CD4-positive, alpha-beta T cell treated with Interferon alpha-2 for 1 hour (primary cell): ENCODE measurements at regions not wholly inside any gene's neighbourhood (a gene's known extent, or its start where the extent isn't known, plus 50 kb on each side); places are given as distances from the start of the nearest gene placed in this dataset.
"Not testable (repeated sequence)": the region's sequence is repeated elsewhere in the genome, so short reads cannot be mapped to it uniquely, and the experiment has no call there.

Experiments used
- DNase-seq, 2 donors: peaks; one replicate each; pipeline ENCODE4 v3.0.0-alpha.2; 2020 to 2022

DNA sequence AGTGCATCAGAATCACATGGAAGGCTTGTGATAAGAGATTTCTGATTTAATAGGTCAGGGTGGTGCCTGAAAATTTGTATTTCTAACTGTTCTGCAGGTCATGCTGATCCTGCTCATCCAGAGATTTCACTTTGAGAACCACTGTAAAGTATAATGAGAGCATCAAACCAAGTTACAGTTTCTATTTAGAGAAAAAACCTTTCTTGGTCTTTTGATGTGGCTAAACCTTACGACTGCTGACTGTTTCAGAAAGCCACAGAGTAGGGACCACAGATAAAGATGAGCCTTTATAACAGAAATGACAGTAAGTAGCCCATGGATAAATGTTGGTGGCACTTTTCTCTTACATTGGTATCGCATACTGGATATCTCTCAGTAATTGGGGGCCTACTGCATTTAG lies 109.4 kb upstream of the FANCL start:
- no peak for DNase-seq

DNA sequence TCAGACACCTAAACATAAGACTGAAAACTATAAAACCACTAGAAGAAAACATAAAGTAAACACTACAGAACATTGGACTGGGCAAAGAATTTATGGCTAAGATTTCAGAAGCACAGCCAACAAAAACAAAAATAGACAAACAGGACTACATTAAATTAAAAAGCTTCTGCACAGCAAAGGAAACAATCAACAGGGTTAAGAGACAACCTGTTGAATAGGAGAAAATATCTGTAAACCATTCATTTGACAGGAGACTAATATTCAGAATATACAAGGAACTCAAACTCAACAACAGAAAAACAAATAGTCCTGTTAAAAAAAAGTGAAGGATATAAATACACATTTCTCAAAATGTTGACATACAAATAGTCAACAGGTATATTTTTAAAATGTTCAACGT lies 106.7 kb upstream of the FANCL start:
- no peak for DNase-seq

- DNase-seq = no peak
Measured at GRCh38 chr2:58341047-58341446, 99.9 kb upstream of the FANCL start.

GRCh38 chr2:58339548-58340243 lies 98.6 kb upstream of the FANCL start:
- no peak for DNase-seq

DNA sequence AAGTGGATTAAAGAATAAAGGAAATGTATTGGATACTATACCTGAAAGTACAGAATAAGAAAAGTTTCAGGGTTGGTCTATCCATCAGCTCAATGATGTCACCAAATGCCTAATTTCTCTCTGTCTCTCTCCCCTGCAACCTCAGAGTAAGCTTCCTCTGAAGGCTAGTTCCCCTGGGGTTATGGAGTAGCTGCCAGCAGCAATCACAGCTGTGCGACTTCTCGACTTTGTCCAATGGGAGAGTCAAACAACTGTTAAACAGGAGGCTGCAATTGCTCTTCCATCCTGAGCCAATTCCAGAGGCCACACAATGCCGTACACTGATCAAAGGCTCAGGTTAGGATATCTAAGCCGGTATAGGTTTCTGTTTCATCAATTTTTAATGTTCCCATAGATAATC lies 95.3 kb upstream of the FANCL start:
- no peak for DNase-seq

- DNase-seq = no peak
Measured at GRCh38 chr2:58334414-58334813, 93.3 kb upstream of the FANCL start.

- not testable (repeated sequence) for DNase-seq
Measured at GRCh38 chr2:58325296-58325895, 84.3 kb upstream of the FANCL start.

DNA sequence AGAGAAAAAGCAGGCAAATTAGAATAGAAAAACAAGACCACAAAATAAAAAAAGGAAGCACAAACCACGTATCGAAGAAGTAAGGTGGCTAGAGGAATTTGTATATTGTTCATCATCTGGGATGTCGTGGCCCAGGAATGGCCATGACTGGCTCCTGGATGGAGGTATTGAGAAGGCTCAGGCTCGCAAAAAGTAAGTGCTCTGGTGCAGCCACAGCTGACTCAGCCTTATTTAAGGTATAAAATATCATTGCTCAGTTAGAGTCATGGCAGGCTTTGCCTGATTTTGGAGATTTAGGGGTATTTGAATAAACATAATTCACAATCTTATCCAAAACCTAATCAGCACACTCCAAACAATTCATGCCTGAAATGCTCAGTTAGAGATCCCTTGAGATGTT lies 78.4 kb upstream of the FANCL start:
- no peak for DNase-seq

GRCh38 chr2:58318949-58319348 lies 77.8 kb upstream of the FANCL start:
- not testable (repeated sequence) for DNase-seq

DNA sequence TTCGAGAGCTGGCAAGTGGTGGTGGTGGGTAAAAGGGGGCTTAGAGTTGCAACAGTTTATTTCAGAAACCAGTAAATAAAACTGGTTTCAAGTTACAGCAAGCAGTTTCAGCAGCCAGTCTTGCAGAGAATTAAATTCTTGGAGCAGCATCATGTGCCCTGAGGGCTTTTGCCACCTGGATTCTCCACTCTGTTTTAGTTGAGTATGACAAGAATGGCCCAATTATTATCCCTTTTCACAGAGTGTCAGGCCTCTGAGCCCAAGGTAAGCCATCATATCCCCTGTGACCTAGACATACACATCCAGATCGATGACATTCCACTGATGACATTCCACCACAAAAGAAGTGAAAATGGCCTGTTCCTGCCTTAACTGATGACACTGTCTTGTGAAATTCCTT lies 72.8 kb upstream of the FANCL start:
- no peak for DNase-seq

DNA sequence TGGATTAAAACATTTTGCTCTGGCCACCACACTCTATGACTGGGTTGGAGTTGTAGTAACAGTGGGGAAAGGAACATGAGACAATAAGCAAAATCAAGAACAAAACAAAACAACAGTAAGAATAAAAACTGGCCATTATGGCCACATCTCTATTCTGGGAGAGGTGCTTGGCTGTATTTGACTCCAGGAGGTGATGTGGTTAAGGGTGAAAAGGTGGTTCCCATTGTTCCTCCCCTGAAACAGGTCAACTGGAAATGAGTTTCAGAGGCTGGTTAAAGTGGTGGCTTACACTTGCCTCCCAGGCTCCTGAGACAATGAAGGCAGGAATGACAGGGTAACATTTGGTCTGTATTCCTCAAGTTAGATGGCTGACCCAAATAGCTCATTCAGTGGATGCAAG lies 67.3 kb upstream of the FANCL start:
- no peak for DNase-seq

- DNase-seq = no peak
Measured at GRCh38 chr2:58304843-58305242, 63.7 kb upstream of the FANCL start.

DNA sequence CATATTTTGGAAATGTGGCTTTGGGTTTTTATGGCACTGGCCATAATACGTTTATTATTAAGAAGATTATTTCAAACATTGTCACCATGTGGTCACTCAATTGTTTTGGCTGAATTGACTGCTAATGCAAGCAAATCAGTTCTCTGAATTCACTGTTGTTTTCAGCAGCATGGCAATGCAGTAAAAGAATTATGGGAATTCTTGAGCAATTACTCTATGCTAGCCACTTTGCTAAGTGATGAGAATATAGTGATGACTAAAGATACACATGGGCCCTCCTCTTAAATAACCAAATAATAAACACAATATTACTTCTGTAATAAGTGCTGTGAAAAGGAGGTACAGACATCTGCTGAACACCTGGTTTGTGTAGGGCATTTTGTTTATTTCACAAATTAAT lies 58.0 kb upstream of the FANCL start:
- DNase-seq = no peak

- DNase-seq = no peak
Measured at GRCh38 chr2:58293056-58293455, 51.9 kb upstream of the FANCL start.

- DNase-seq = no peak
Measured at GRCh38 chr2:58291726-58292438, 50.8 kb upstream of the FANCL start.
